Keratinocyte (primary cell): ENCODE measurements at regions not wholly inside any gene's neighbourhood (a gene's known extent, or its start where the extent isn't known, plus 50 kb on each side); places are given as distances from the start of the nearest gene placed in this dataset.

Experiments
- DNase-seq: peaks from one replicate; pipeline ENCODE4 v3.0.0-alpha.2; 2011; ENCODE audit warnings: low read depth, missing footprints, low spot score
- FAIRE-seq: peaks from 2 replicates; lab custom pipeline; 2011; peaks lifted over from hg19 to GRCh38; lab: Jason Lieb, UNC
- H2AFZ ChIP-seq: 2 replicates; pipeline ENCODE4 v1.6.0; 2012; ENCODE audit warnings: low read length, control low read depth, inconsistent platforms; ENCODE audit not compliant: control insufficient read depth
- H3K27ac ChIP-seq: 2 replicates; pipeline ENCODE4 v1.5.1; 2011; ENCODE audit warnings: low read length; ENCODE audit not compliant: control insufficient read depth, insufficient read depth
- H3K27me3 ChIP-seq: 3 replicates; pipeline ENCODE4 v1.6.0; 2011; ENCODE audit warnings: low read length; ENCODE audit not compliant: control insufficient read depth, insufficient read depth; ENCODE audit errors: extremely low read depth
- H3K36me3 ChIP-seq, 2 experiments: 2 replicates in 1 of 2; 3 replicates in 1 of 2; pipeline ENCODE4 v1.5.1; 2011; ENCODE audit warnings: low read length in 2 of 2, mild to moderate bottlenecking in 1 of 2; ENCODE audit not compliant: control insufficient read depth in 2 of 2, insufficient read depth in 2 of 2; ENCODE audit errors: extremely low read depth in 1 of 2
- H3K4me1 ChIP-seq: 3 replicates; pipeline ENCODE4 v1.5.1; 2011; ENCODE audit warnings: low read length; ENCODE audit not compliant: control insufficient read depth, insufficient read depth; ENCODE audit errors: extremely low read depth
- H3K4me2 ChIP-seq: 3 replicates; pipeline ENCODE4 v1.6.0; 2011; ENCODE audit warnings: low read depth, low read length; ENCODE audit not compliant: control insufficient read depth, insufficient read depth; ENCODE audit errors: extremely low read depth
- H3K4me3 ChIP-seq, 3 experiments: fragments of 200-600 bp in 1 of 3; sonication (generic) in 1 of 3; 2 replicates in 2 of 3; 3 replicates in 1 of 3; pipeline ENCODE4 v1.5.1; 2011 to 2016; ENCODE audit warnings: low read length in 3 of 3, mild to moderate bottlenecking in 3 of 3, control low read depth in 2 of 3, inconsistent platforms in 1 of 3, low read depth in 1 of 3, mixed read lengths in 1 of 3, mixed run types in 1 of 3, moderate library complexity in 1 of 3; ENCODE audit not compliant: control insufficient read depth in 2 of 3, insufficient read depth in 2 of 3; ENCODE audit errors: extremely low read depth in 1 of 3
- H3K79me2 ChIP-seq: 2 replicates; pipeline ENCODE4 v1.6.0; 2012; ENCODE audit warnings: low read length; ENCODE audit not compliant: control insufficient read depth, insufficient read depth
- H3K9ac ChIP-seq: 3 replicates; pipeline ENCODE4 v1.6.0; 2011; ENCODE audit warnings: low read length; ENCODE audit not compliant: control insufficient read depth, insufficient read depth; ENCODE audit errors: extremely low read depth
- H3K9me1 ChIP-seq: 3 replicates; pipeline ENCODE4 v1.6.0; 2011; ENCODE audit warnings: low read length; ENCODE audit not compliant: control insufficient read depth, insufficient read depth; ENCODE audit errors: extremely low read depth
- H3K9me3 ChIP-seq: 2 replicates; pipeline ENCODE4 v1.5.1; 2012; ENCODE audit warnings: low read depth, low read length; ENCODE audit not compliant: control insufficient read depth
- H4K20me1 ChIP-seq: 3 replicates; pipeline ENCODE4 v1.6.0; 2011; ENCODE audit warnings: low read length; ENCODE audit not compliant: control insufficient read depth, insufficient read depth; ENCODE audit errors: extremely low read depth
- CTCF ChIP-seq, 3 experiments: IDR thresholded peaks in 1 of 3; conservative IDR thresholded peaks in 1 of 3; optimal IDR thresholded peaks in 1 of 3; 2 replicates in 2 of 3; 3 replicates in 1 of 3; pipeline versions ENCODE3 to v1.5.1; 2011; ENCODE audit warnings: low read length in 3 of 3, mild to moderate bottlenecking in 3 of 3, moderate library complexity in 2 of 3, control low read depth in 1 of 3, inconsistent platforms in 1 of 3; ENCODE audit not compliant: insufficient read depth in 2 of 3; ENCODE audit errors: extremely low read depth in 1 of 3
- EZH2 ChIP-seq: IDR thresholded peaks from one replicate; pipeline ENCODE4 v1.6.1; 2012; ENCODE audit warnings: inconsistent platforms, mild to moderate bottlenecking, low read length, moderate library complexity
- dilution Hi-C: fragments of 300-500 bp; cut with MboI; formaldehyde crosslinking; loops from one replicate; pipeline ENCODE4 v1.7.0; 2020; ENCODE audit warnings: low sequenced_read_pairs; ENCODE audit not compliant: extremely low pct_ligation_motif_present

- H3K36me3 ChIP-seq, result no peaks in the 10 kb centered on the region
- no peaks in the 10 kb centered on the region for H3K79me2 ChIP-seq
- H3K9me1 ChIP-seq, result no peaks in the 10 kb centered on the region
- no peak overlapping the region for H2AFZ ChIP-seq
- no peaks in the 10 kb centered on the region for H4K20me1 ChIP-seq
- TF ChIP-seq EZH2 (no peak), CTCF (optimal IDR thresholded peaks at IDR 0.05 in 1 of 3, IDR thresholded peaks at IDR 0.05 in 1 of 3, conservative IDR thresholded peaks at IDR 0.05 in 1 of 3; ENCODE audit: extremely low read depth in 1 of 3, insufficient read depth in 2 of 3, low read length in 3 of 3) (no peak)
- no peak overlapping the region for H3K4me2 ChIP-seq
- H3K4me1 ChIP-seq, result peaks cover 12% of the 10 kb centered on the region
- FAIRE-seq (no peak), DNase-seq (no peak)
- H3K4me3 ChIP-seq, result no peak overlapping the region
- H3K27me3 ChIP-seq, result no peaks in the 10 kb centered on the region
- no peak overlapping the region for H3K9ac ChIP-seq
- H3K27ac ChIP-seq, result no peak overlapping the region
- dilution Hi-C loops, result no loop called here
- H3K9me3 ChIP-seq, result no peaks in the 10 kb centered on the region
Observed at GRCh38 chr7:42405782-42406181, 168.8 kb upstream of the GLI3 start.

GRCh38 chr7:42403831-42404230, 166.8 kb upstream of the GLI3 start:
- Histone ChIP-seq H3K4me2 (no peak overlapping the region), H2AFZ (no peak overlapping the region), H3K4me1 (peaks cover 12% of the 10 kb centered on the region), H3K27ac (no peak overlapping the region), H3K36me3 (no peaks in the 10 kb centered on the region), H3K9me3 (no peaks in the 10 kb centered on the region), H4K20me1 (no peaks in the 10 kb centered on the region), H3K27me3 (no peaks in the 10 kb centered on the region), H3K4me3 (no peak overlapping the region), H3K9ac (no peak overlapping the region), H3K9me1 (no peaks in the 10 kb centered on the region), H3K79me2 (no peaks in the 10 kb centered on the region)
- FAIRE-seq, result no peak
- TF ChIP-seq CTCF (optimal IDR thresholded peaks at IDR 0.05 in 1 of 3, IDR thresholded peaks at IDR 0.05 in 1 of 3, conservative IDR thresholded peaks at IDR 0.05 in 1 of 3; ENCODE audit: extremely low read depth in 1 of 3, insufficient read depth in 2 of 3, low read length in 3 of 3), result no peak
- no peak for TF ChIP-seq EZH2
- dilution Hi-C loops, result no loop called here
- DNase-seq, result no peak
